ENCODE measurements at regions not wholly inside any gene's neighbourhood (a gene's known extent, or its start where the extent isn't known, plus 50 kb on each side); places are given as distances from the start of the nearest gene placed in this dataset.
"Not testable (repeated sequence)": the region's sequence is repeated elsewhere in the genome, so short reads cannot be mapped to it uniquely, and the experiment has no call there.

GRCh38 chr5:117561531-117561930, 986.9 kb upstream of the SEMA6A start:
- no peak for DNase-seq (ENCODE audit: extremely low spot score)
- TF ChIP-seq PKNOX1 (IDR thresholded peaks at IDR 0.05) (no peak), HDGF (IDR thresholded peaks at IDR 0.05; ENCODE audit: borderline replicate concordance) (no peak), ELF4 (IDR thresholded peaks at IDR 0.05) (no peak), BHLHE40 (IDR thresholded peaks at IDR 0.05; ENCODE audit: borderline replicate concordance) (no peak), L3MBTL2 (conservative IDR thresholded peaks at IDR 0.05) (no peak), SP1 (IDR thresholded peaks at IDR 0.05) (no peak), LEF1 (IDR thresholded peaks at IDR 0.05; ENCODE audit: borderline replicate concordance) (no peak), SUZ12 (IDR thresholded peaks at IDR 0.05) (no peak), NFRKB (IDR thresholded peaks at IDR 0.05) (no peak), CTBP1 (IDR thresholded peaks at IDR 0.05; ENCODE audit: borderline replicate concordance) (no peak), ARNT (IDR thresholded peaks at IDR 0.05) (no peak), ZNF384 (IDR thresholded peaks at IDR 0.05) (no peak)
- ChIA-PET CTCF (no interaction called here), POLR2A (no interaction called here)

- CTCF ChIA-PET = no interaction called here
- TF ChIP-seq FOXK2 (IDR thresholded peaks at IDR 0.05) (no peak), ARNT (IDR thresholded peaks at IDR 0.05) (no peak), L3MBTL2 (conservative IDR thresholded peaks at IDR 0.05) (no peak), HDGF (IDR thresholded peaks at IDR 0.05; ENCODE audit: borderline replicate concordance) (no peak)
- POLR2A ChIA-PET = no interaction called here
- no peak for DNase-seq (ENCODE audit: extremely low spot score)
Observed at GRCh38 chr5:117559005-117559844, 984.6 kb upstream of the SEMA6A start.

- TF ChIP-seq FOXK2 (IDR thresholded peaks at IDR 0.05) (no peak), HDGF (IDR thresholded peaks at IDR 0.05; ENCODE audit: borderline replicate concordance) (no peak), ZNF384 (IDR thresholded peaks at IDR 0.05) (no peak), NFRKB (IDR thresholded peaks at IDR 0.05) (no peak), SP1 (IDR thresholded peaks at IDR 0.05) (no peak), ARNT (IDR thresholded peaks at IDR 0.05) (no peak), SUZ12 (IDR thresholded peaks at IDR 0.05) (no peak), L3MBTL2 (conservative IDR thresholded peaks at IDR 0.05) (no peak), TARDBP (IDR thresholded peaks at IDR 0.05) (no peak), ELF4 (IDR thresholded peaks at IDR 0.05) (no peak), FOXM1 (IDR thresholded peaks at IDR 0.05; ENCODE audit: borderline replicate concordance) (no peak), BHLHE40 (IDR thresholded peaks at IDR 0.05; ENCODE audit: borderline replicate concordance) (no peak), LEF1 (IDR thresholded peaks at IDR 0.05; ENCODE audit: borderline replicate concordance) (no peak), FOXA1 (IDR thresholded peaks at IDR 0.05) (no peak), PKNOX1 (IDR thresholded peaks at IDR 0.05) (no peak), CTBP1 (IDR thresholded peaks at IDR 0.05; ENCODE audit: borderline replicate concordance) (no peak)
- POLR2A ChIA-PET = no interaction called here
- CTCF ChIA-PET = no interaction called here
- DNase-seq (ENCODE audit: extremely low spot score) = no peak
Observed at GRCh38 chr5:117551236-117551635, 976.6 kb upstream of the SEMA6A start.

GRCh38 chr5:117547192-117547591, 972.6 kb upstream of the SEMA6A start:
- ChIA-PET POLR2A (no interaction called here), CTCF (no interaction called here)
- no peak for DNase-seq (ENCODE audit: extremely low spot score)
- TF ChIP-seq FOXM1 (IDR thresholded peaks at IDR 0.05; ENCODE audit: borderline replicate concordance) (no peak), CTBP1 (IDR thresholded peaks at IDR 0.05; ENCODE audit: borderline replicate concordance) (no peak), ELF4 (IDR thresholded peaks at IDR 0.05) (no peak), NFRKB (IDR thresholded peaks at IDR 0.05) (no peak), FOXA1 (IDR thresholded peaks at IDR 0.05) (no peak), BHLHE40 (IDR thresholded peaks at IDR 0.05; ENCODE audit: borderline replicate concordance) (no peak), L3MBTL2 (conservative IDR thresholded peaks at IDR 0.05) (no peak), SUZ12 (IDR thresholded peaks at IDR 0.05) (no peak), SP1 (IDR thresholded peaks at IDR 0.05) (no peak), ARNT (IDR thresholded peaks at IDR 0.05) (no peak), FOXK2 (IDR thresholded peaks at IDR 0.05) (no peak), TARDBP (IDR thresholded peaks at IDR 0.05) (no peak), PKNOX1 (IDR thresholded peaks at IDR 0.05) (no peak), ZNF384 (IDR thresholded peaks at IDR 0.05) (no peak)

GRCh38 chr5:117539692-117540091, 965.1 kb upstream of the SEMA6A start:
- no peak for DNase-seq (ENCODE audit: extremely low spot score)
- ChIA-PET POLR2A (no interaction called here), CTCF (no interaction called here)
- TF ChIP-seq CTBP1 (IDR thresholded peaks at IDR 0.05; ENCODE audit: borderline replicate concordance) = no peak
- no peak for TF ChIP-seq FOXM1 (IDR thresholded peaks at IDR 0.05; ENCODE audit: borderline replicate concordance)
- no peak for TF ChIP-seq NFRKB (IDR thresholded peaks at IDR 0.05)
- TF ChIP-seq FOXA1 (IDR thresholded peaks at IDR 0.05) = no peak
- TF ChIP-seq BHLHE40 (IDR thresholded peaks at IDR 0.05; ENCODE audit: borderline replicate concordance) = no peak
- no peak for TF ChIP-seq ARNT (IDR thresholded peaks at IDR 0.05)
- no peak for TF ChIP-seq TARDBP (IDR thresholded peaks at IDR 0.05)
- TF ChIP-seq SP1 (IDR thresholded peaks at IDR 0.05) = no peak
- no peak for TF ChIP-seq SUZ12 (IDR thresholded peaks at IDR 0.05)
- no peak for TF ChIP-seq L3MBTL2 (conservative IDR thresholded peaks at IDR 0.05)
- TF ChIP-seq ELF4 (IDR thresholded peaks at IDR 0.05) = no peak
- no peak for TF ChIP-seq FOXK2 (IDR thresholded peaks at IDR 0.05)

- ChIA-PET CTCF (no interaction called here), POLR2A (no interaction called here)
- no peak for TF ChIP-seq FOXK2 (IDR thresholded peaks at IDR 0.05)
- no peak for TF ChIP-seq TARDBP (IDR thresholded peaks at IDR 0.05)
- TF ChIP-seq CTBP1 (IDR thresholded peaks at IDR 0.05; ENCODE audit: borderline replicate concordance) = no peak
- TF ChIP-seq LEF1 (IDR thresholded peaks at IDR 0.05; ENCODE audit: borderline replicate concordance) = no peak
- no peak for TF ChIP-seq ELF4 (IDR thresholded peaks at IDR 0.05)
- TF ChIP-seq L3MBTL2 (conservative IDR thresholded peaks at IDR 0.05) = no peak
- TF ChIP-seq ZNF384 (IDR thresholded peaks at IDR 0.05) = no peak
- no peak for TF ChIP-seq SUZ12 (IDR thresholded peaks at IDR 0.05)
- TF ChIP-seq HDGF (IDR thresholded peaks at IDR 0.05; ENCODE audit: borderline replicate concordance) = no peak
- no peak for TF ChIP-seq SP1 (IDR thresholded peaks at IDR 0.05)
- no peak for TF ChIP-seq FOXM1 (IDR thresholded peaks at IDR 0.05; ENCODE audit: borderline replicate concordance)
- no peak for TF ChIP-seq ARNT (IDR thresholded peaks at IDR 0.05)
- no peak for TF ChIP-seq FOXA1 (IDR thresholded peaks at IDR 0.05)
- DNase-seq (ENCODE audit: extremely low spot score) = no peak
Observed at GRCh38 chr5:117533792-117534191, 959.2 kb upstream of the SEMA6A start.

- POLR2A ChIA-PET; DNase-seq (ENCODE audit: extremely low spot score); CTCF ChIA-PET: not testable (repeated sequence)
Observed at GRCh38 chr5:117533051-117533670, 958.5 kb upstream of the SEMA6A start.

All from HEK293T (cell line).